Mammary epithelial cell (primary cell): ENCODE measurements at regions not wholly inside any gene's neighbourhood (a gene's known extent, or its start where the extent isn't known, plus 50 kb on each side); places are given as distances from the start of the nearest gene placed in this dataset.

ENCODE experiments used
- EZH2 ChIP-seq: IDR thresholded peaks from 2 replicates; pipeline ENCODE4 v1.6.1; 2012; ENCODE audit warnings: low read length, inconsistent platforms, borderline replicate concordance
- TF ChIP-seq, protein P1 (sequence below), 2 donors: IDR thresholded peaks in 1 of 2; conservative IDR thresholded peaks in 1 of 2; 2 replicates each; pipeline ENCODE4 v1.5.1; 2011 to 2012; ENCODE audit warnings: inconsistent platforms in 2 of 2, low read length in 2 of 2, mild to moderate bottlenecking in 2 of 2, control low read depth in 1 of 2, low read depth in 1 of 2; ENCODE audit not compliant: insufficient read depth in 1 of 2; ENCODE audit errors: extremely low read depth in 1 of 2

DNA sequence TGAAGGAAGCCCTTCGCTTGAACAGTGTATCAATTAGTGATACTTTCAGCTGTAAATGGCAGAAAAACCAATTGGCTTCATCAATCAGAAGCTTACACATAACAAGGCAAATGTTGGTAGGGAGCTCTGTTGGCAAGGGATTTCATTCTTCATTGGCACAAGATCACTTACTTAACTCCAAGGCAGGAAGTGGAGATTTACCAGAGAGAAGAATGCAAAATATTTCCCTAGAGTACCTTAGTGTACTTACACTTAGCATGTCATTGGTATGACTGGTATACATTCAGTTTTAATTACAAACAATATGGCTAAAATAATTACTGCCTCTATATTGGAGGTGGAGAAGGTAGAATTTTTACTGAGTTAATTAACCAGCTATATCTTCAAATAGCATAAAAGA, 545.0 kb downstream of the GABRG1 start:
- TF ChIP-seq, protein P1, sequence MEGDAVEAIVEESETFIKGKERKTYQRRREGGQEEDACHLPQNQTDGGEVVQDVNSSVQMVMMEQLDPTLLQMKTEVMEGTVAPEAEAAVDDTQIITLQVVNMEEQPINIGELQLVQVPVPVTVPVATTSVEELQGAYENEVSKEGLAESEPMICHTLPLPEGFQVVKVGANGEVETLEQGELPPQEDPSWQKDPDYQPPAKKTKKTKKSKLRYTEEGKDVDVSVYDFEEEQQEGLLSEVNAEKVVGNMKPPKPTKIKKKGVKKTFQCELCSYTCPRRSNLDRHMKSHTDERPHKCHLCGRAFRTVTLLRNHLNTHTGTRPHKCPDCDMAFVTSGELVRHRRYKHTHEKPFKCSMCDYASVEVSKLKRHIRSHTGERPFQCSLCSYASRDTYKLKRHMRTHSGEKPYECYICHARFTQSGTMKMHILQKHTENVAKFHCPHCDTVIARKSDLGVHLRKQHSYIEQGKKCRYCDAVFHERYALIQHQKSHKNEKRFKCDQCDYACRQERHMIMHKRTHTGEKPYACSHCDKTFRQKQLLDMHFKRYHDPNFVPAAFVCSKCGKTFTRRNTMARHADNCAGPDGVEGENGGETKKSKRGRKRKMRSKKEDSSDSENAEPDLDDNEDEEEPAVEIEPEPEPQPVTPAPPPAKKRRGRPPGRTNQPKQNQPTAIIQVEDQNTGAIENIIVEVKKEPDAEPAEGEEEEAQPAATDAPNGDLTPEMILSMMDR (conservative IDR thresholded peaks at IDR 0.05 in 1 of 2, IDR thresholded peaks at IDR 0.05 in 1 of 2; ENCODE audit: extremely low read depth in 1 of 2, insufficient read depth in 1 of 2, low read depth in 1 of 2, low read length in 2 of 2), result no peak
- no peak for TF ChIP-seq EZH2
